ENCODE measurements at regions not wholly inside any gene's neighbourhood (a gene's known extent, or its start where the extent isn't known, plus 50 kb on each side); places are given as distances from the start of the nearest gene placed in this dataset.

DNA sequence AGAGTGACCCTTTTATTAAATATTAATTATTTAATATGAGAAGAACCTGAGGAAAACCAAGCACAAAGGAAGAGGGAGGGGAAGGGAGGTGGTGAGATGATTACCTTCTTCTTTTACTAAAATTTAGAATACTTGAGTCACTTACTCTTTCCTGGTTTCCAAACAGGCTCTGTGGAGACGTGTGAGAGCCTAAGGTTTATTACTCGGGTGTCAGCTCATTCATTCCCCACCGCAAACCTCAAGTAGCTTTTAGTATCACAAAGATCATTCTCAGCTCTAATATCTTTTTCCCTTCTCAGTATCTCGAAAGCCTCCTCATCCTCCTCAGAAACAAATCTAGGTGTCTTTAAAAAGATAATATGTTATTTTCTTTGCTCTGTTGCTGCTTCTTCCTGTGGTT, 497.2 kb upstream of the JARID2 start:
- no peak for DNase-seq

DNA sequence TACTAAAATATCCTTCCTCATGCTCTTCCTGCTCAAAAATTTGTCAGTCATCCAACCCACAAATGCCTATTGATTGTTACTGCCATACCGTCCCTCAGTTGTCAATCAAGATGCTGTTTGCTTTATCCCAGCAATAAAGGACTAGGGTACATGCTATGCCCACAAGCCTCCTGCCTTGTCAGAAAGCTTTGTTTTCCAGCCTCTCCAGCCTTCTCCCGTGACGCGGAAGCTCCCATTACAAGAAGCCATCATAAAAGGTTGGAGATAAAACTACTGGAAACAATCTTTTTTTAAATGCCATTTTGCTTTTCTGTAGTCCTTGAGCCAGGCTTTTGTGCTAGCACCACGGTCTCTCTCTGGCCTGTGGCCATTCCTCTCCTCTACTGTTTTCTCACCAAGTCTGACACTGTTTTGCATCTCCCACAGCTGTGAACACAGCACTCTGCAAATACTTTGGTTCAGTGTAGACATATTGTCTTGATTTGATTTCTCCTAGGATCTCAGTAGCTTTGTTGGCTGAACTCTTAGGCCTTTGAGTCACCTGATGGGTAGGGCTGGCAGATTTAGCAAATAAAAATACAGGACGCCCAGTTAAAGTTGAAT, 495.7 kb upstream of the JARID2 start:
- DNase-seq: no peak

DNA sequence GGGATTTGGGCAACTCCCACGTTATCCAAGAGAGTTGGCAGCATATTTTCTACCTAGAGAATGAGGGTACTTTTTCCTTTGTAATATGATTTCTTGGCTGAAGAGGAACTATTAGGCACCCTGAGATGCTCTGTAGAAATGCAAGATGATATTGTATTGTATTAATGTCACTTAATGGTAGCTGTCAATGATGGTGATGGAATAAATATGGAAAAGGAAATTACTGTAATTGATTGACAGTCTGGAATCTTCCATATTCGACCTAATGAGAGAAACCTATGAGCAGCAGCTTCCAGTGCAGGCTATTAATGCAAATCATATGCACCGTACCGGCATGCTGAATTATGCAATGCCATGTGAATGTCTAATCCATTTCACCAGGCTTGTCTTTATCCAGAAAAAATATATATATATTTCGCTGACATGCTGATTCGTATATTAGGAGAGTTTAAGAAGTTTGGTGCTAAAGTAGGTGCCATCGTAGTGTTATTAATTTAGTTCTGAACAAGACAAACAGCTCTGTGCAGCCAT, 494.2 kb upstream of the JARID2 start:
- no peak for DNase-seq

DNA sequence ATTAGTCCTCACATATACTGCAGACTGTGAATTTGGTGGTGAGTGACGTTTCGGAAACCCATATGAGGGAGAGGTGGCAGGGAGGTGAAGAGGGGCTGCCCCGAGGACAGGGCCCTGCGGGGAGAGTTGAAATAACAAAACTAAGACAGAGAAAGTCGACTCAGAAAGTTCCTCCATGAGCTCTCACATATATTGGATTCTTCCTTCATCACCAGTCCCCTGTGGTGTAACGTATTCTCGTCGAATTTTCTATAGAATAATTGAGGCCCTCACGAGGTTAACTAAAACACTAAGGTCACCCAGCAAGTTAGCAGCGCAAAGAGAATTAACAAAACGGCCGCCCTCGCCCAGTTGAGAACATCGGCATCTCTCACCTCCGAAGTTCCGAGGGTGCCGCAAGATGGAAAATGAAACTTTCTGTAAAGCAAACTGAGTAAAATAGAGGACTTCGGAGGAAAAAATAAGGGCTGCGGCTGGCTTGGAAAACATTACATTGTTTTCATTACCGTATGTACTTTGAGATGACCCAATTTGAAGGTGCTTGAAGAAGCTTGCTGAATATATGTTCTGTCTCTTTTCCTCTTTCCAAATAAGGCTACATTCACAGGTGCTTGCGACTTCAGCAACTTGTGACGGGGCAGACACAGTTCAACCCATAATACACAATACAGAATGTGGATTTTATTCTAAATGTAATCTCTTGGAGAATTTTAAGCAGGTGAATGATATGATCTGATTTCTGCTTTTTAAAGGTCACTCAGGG, 490.9 kb upstream of the JARID2 start:
- no peak for DNase-seq

DNA sequence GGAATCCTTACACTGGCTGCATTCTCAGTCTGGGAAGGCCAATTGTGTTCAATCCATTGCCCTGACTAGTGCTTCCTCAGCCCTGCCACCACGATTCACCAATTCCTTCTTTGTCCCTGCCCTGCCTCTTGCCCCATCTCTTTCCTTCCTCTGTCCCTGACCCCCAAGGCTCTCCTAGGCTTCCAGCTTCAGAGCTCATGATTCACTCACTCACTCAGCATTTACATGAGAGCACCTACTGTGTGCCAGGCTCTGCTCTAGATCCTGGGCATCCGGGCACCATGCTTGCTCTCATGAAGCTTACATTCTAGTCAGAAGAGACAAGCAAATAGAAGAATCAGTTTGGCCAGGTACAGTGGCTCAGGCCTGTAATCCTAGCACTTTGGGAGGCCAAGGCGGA, 489.5 kb upstream of the JARID2 start:
- DNase-seq: no peak

DNA sequence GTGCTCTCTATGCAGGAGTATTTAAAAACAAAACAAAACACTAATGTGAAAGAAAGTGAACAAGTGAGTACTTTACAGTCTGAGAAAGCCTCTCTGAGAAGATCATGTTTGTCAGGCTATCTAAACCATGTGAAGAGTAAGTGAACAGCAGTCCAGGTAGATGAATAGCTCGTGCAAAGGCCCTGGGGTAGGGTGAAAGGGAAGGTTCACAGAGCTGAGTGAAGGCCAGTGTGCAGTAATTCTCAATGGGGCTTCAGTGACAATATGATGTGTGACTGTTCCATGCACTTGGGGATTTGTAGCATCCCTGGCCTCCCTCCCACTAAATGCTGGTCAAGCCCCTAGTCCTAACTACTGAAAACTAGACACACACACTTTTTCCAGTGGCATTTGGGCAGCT, 488.9 kb upstream of the JARID2 start:
- no peak for DNase-seq

DNA sequence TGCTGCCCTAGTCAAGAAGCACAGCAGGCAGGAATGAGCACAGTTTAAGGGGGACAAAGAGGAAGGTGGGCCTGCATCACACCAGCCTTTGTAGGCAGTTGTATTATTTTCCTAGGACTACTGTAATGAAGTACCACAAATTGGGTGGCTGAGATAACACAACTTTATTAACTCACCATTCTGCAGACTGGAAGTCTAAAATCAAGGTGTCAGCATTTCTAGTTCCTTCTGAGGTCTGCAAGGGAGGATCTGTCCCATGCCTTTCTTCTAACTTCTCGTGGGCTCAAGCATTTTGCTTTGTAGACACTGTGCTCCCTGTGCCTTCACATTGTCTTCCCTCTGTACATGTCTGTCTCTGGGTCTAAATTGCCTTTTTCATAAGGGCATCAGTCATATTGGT, 488.5 kb upstream of the JARID2 start:
- no peak for DNase-seq

DNA sequence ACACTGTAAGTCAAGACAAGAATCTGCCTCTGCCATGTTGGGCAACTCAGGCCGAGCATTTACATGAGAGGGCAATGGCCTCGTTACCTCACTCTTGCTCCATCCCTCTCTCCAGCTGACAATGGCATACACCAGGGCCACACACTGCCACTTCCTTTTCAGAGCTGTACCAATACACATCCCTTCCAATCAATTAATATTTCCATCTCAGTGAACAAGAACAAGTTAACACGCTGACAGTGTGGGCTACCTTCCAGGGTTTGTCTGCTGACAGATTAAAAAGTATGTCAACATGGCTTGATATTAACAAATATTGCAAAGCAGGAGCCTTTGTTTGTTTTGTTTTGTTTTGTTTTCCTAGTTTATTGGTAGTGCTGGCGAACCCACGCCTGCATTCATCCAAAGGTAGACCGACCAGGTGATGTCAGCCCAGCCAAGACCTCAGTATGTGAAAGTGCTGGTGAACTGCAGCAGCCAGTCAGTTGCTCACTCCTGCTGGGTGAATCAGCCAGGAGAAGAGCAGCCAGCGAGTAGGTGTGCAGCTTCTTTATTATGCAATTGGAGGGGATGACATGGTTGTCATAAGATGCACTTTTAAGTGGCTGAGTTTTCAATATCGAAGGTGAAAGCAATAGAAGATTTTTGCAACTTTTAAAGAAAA, 487.3 kb upstream of the JARID2 start:
- DNase-seq: peak; percentile 78

DNA sequence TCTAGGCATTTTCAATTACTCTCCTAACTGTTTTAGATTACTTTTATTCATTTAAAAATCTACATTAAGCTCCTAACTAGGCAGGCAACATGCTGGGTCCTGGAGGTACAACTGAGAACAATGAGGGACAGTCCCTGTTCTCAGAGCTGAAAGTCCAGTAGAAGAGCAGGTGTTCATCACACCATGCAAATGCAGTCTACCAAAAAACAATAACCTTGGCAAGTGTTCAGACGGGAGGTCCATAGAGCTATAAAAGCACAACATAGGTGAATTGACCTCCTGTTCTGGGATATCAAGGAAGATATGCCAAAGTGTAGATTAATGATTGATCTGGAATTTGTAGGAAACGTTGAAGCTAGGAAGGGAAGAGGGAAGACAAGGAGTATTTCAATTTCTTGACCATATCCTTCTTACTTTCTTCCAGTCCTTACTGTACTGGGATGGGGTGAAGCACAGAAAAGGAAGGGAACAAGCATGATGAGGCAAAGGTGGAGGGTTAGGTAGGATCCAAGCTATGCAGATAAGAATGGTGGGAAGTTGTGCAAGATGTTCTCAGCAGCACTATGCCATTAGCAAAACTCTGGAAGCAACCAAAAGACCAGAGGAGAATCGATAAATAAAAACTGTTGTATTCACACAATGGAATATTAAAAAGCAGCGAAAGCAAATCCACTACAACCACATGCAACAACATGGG, 485.7 kb upstream of the JARID2 start:
- DNase-seq: no peak

DNA sequence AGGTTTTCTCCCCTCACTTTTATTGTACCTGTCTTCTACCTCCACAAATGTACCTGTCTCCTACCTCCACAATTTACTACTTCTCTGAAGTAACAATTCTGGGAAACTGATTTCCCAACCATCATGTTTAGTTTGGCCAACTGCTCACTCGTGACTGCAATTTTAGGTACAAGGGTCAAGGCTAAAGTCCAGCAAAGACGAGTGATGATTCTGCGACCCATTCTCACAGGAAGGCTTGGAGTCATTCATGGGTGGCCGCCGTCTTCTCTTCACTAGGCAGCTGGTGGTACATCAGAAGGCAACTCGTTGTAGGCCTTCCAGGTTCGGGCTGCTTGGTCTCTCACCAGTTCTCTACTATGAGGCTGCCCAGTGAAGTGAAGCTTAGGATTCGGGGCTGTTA, 483.8 kb upstream of the JARID2 start:
- no peak for DNase-seq

DNA sequence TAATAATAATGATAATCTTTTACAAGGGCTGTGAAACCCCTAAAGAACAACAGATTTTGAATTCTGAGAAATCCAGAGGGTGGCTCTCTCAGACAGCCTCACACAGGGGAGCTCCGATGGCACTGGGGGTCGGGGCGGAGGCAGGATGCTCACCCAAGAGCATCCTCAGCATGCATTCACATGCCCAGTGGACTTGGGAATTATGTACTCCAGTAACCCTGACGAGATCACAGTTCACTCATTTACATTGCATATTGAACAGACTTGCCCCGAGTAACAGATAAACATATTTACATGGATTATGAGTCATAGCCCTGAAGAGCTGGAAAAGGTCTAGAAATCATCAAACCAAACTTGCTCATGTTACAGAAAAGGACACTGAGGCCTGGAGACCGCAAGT, 482.7 kb upstream of the JARID2 start:
- no peak for DNase-seq

DNA sequence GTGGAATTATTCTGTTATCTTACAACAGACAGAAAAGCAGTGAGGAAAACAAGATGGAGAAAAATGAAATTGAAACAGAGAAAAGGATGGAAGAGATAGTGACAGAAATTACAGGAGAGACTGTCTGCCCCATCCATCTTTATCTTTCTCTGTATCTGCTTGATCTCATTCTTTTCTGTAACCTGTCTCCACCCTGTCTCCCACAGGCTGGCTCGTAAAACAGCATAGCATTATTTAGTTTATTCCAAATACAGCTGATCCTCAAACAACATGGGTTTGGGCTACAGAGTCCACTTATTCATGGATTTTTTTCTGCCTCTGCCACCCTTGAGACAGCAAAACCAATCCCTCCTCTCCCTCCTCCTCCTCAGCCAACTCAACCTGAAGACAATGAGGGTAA, 482.3 kb upstream of the JARID2 start:
- DNase-seq: no peak

DNA sequence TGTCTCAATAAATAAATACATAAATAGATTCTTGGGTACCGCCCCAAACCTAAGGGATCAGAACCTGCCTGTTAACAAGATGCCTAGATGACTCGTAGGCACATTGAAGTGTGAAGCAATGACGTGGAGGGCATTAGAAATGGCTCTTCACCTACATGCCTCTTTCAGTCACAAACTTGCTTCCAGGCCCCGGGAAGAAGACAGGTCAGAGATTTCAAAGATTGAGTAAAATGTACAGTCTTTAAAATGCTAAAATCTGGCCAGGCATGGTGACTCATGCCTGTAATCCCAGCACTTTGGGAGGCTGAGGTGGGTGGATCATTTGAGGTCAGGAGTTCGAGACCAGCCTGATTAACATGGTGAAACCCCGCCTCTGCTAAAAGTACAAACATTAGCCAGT, 480.8 kb upstream of the JARID2 start:
- DNase-seq: no peak

DNA sequence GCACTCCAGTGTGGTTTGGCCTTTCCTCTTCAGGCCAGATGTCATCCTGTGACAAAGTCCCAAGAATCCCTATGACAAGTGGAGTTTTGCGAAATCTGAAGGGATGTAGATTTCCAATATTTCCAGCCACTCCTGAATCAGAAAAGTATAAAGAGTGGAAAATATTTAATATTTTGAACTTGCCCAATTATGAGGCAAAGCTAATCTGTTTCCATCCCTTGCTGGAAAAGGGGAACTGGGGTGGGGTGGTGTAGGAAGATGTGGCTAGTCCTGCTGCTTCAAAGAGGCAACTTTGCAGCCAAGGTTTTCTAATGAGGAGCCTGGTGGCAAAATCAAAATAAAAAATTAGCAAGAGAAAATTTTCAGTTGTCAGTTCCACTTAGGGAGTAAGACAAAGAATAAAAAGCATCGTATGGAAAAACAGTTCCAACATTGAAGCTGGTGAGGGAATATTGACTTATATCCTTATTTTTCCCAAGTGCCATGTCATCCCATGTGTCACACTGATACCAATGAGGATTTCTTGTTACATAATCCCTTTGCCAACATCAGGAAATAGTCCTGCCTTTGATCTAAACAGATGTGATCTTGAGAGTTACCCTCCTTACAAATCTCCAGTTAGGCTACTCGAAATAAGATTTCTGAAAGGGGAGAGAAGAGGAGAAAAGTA, 480.0 kb upstream of the JARID2 start:
- no peak for DNase-seq

DNA sequence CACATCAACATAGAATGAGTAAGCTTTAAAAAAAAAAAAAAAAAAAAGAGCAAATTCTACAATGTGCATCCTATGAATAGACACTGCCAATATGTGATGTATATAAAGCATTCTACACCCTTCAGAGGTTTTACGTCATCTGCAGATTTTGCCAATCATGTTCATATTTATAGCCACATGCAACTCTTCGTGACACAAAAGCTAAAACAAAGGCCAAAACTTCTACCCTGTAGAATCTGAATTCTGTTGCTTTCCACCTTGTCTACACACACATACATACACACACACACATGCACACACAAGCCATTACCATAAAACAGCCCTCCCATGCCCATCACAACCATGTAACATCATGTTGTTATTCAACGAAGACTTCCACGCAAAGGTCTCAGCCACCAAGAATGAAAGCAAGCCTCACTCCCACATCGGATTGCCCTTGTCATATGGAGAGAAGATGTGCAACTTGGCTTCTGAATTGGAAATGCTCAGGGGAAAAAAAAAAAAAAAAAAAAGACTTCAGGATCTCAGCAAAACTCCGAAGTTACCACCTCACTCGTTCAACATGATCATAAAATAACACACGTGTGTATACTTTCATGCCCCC, 479.4 kb upstream of the JARID2 start:
- DNase-seq: no peak

DNA sequence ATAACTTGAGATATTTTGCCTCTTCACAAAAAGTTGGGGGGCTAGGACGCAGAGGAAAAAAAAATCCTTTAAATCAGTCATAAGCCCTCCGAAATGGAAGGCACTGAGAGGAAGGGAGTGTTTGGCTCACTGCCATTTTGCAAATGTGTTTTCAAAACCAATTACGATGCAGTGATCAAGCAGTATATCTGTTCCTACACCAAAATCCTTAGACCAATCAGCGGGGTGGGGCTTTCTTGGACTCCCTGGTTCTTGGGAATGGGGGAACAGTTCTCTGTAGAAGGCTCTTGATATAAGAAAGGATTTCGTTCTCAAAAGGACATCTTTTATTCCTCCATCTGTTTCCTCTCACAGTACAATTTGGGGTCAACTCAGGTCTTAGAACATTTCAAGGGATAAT, 478.6 kb upstream of the JARID2 start:
- DNase-seq: no peak

DNA sequence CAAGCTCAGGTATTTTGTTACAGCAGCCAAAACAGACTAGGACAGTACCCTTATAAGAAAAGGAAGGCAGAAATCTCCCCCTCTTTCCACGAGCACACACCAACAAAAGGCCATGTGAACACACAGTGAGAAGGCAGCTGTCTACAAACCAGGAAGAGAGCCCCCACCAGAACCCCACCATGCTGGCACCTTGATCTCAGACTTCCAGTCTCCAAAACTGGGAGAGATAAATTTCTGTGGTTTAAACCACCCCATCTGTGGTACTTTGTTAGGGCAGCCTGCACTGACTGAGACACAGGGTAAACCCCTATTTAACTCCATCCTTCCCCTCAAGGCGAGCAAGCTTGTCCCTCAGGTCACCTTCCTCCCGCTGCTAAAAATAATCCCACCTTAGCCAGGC, 475.8 kb upstream of the JARID2 start:
- no peak for DNase-seq

DNA sequence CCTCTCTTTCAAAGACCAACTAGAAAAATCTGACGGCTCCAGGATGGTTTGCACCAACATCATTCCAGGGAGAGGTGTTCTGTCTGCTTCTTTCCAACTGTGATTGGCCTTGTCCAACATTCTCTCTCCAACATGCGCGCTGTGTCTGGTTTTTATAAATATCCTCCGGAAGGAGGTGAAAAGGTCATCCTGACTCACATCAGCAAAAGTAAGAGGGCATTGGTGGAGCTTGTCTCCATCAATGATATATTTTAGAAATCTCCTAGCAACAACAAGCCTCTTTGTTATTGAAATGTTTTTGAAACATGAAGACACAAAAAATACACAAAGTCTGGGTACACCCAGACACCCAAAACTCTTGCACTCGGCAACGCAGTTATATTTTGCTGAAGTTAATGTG, 475.3 kb upstream of the JARID2 start:
- DNase-seq: no peak

DNA sequence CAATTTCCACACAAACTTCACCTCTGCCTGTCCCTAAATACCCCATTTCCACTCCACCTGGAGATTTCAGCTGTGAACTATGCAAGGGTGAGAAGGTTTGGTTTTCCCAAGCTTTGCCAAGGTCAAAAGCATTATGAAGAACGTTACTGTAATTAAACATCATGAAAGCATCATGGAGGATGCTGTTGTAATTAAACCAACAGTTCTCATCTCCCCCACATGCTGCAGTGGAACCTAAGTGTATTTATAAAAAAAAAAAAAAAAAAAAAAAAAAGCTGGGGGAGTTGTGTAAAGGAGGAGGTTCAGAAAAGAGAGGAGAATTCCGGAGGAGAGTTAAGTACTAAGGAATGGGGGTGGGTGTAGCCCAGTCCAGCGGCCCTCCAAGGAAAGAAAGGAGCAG, 474.9 kb upstream of the JARID2 start:
- DNase-seq: no peak

DNA sequence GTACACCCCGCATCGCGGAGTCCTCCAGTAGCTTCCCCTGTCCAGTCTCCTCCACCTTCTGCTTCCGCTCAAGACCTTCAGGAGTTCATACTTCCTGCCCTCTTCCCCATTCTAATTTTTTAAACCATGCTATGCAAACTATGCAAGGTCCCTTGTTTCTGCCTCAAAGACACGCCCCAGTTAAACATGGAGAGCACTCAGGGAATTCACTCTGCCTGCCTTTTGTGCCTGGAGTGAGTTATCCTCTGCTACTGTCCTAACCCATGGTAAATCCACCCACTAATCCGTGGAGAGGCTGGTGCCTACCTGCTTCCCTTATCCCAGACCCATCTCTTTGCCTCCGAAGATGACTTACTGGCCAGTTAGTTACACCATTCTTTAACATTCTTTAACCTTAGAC, 473.7 kb upstream of the JARID2 start:
- no peak for DNase-seq

DNA sequence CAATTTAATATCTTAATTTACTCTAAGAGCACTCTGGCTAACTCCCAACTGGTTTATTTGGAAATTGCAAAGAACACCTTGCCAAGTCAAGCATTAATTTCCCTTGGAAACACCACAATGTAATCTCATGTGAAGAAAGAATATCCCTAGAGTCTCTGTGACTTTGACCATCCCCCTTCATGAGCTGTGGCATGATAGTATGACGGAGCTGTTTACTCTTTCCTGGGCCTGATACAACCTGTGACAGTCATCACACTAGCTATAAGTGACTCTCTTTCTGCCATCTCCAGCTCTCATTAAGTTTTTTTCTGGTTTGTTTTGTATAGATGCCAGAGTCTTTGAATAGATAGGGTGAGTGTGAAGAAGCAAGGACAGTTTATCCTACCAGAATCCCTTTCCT, 470.3 kb upstream of the JARID2 start:
- DNase-seq: no peak

DNA sequence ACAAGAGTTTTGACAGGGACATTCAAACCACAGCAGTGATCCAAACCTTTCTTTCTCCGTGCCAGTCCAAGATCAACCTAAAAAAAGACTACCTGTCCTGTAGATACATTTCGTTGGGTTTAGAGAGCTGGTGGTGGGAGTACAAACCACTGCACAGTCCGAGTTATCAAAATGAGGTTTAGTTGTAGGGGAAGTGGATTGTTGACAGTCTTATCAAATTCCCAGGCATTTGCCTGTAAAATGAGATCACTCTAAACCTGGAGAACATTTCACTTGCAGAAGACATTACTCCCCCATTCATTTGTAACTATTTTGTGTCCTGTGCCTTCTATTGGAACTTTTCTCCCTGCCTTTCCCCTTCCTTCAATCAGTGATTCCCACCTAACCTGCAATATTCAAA, 469.6 kb upstream of the JARID2 start:
- DNase-seq: no peak
